ENCODE measurements at regions not wholly inside any gene's neighbourhood (a gene's known extent, or its start where the extent isn't known, plus 50 kb on each side); places are given as distances from the start of the nearest gene placed in this dataset.
A peak's percentile ranks its signal among the peaks of the same experiment; 100 is the strongest.

DNA sequence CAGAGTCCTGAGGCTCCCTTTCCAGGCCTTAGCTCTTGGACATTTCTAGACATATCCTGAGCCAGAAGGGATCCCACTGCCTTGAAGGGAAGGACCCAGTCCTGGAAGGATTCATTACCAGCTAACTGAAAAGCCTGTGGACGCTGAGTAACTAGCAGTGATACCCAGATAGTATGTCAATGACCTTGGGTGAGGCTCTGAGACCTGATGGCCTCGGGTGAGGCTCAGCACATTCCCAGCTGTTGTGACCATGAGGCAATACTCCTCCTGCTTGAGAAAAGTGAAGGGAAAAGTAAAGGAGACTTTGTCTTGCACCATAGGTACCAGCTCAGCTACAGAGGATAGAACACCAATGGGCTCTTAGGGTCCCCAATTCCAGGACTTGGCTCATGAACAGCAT, 268.1 kb downstream of the DKK2 start:
- DNase-seq, result no peak

DNA sequence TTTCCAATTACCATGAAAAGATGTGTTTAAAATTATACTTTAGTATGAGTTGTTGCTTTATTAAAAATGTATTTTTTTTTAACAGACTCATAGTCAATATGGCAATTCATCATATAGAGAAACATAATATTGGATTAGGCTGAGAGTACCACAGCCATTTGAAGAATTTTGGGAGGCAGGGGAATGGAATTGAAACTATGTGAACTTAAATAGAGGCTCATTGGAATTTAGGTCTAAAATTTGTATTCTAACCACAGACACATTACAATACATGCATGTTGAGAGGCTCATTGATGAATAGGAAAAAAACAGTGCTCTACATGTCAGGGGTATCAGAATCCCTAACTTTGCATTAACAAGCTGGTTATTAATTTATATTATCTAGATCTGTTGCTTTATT, 269.6 kb downstream of the DKK2 start:
- DNase-seq, result no peak

DNA sequence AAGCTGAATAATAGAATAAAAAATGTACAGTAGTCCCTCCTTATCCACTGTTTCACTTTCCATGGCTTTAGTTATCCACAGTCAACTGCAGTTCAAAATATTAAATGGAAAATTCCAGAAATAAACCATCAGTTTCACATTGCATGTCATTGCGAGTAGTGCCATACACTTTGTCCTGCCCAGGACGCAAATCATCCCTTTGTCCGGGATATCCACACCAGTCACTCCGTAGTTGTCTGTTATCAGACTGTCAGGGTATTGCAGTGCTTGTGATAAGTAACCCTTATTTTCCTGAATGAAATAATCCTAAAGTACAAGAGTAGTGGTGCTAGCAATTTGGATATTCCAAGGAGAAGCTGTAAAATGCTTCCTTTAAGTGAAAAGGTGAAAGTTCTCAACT, 271.3 kb downstream of the DKK2 start:
- no peak for DNase-seq

DNA sequence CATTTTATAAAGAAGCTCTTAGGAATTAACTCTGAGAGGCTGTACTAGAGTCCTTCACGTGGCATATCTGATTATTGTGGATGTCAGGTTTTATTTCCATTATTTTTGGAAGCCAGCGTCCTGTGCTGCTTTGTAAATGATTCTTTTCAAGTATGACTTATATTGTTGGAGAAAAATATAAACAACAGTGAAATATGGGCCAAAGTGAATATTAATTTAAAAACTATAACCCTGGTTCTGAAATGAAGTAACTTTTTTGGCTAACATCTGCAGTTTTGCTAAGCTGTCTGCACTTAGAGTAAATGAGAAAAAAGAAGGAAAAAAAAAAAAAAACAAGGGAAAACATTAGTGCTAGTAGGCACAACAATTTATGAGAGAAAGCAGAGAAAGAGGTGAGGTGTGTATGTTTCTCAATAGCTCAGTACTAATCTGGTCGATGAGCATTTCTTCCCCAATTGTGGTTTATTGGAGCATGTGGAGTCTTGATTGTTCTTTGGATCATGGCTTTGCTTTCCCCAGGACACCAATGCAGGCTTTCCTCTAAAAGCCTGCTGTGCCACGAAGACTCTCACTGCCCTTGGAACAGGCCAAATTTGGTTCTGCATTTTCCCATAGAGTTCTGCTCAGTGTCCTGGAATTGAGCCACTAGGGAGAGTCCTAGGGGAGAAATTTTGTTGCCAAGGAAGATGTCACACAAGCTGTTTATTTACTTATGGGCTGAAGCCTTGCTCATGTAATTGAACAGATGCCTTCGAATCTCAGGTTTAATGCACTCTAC, 273.3 kb downstream of the DKK2 start:
- DNase-seq, result peak in 1 of 56 donors; percentile 0

- no peak for DNase-seq
These were observed 282.7 kb downstream of the DKK2 start for GRCh38 chr4:106753426-106753825.

DNA sequence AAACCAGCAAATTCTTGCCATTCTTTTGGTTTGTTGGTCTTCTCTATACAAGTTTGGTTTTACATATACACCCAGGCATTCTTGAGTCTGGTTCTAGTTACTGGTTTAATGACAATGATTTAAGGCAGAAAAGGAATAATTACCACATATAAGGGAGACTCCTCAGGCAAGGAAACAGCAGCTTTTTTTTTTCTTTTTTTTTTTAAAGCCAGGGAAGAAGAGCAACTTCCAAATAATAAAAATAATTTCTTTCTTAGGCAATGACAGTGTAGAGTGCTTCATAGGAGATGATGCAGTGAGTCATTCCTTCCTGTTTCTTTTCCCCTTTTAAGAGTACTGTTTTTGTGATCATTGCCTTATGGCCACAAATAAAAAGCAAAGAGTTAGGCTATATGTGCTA, 289.7 kb downstream of the DKK2 start:
- no peak for DNase-seq

- no peak for DNase-seq
These were observed 298.0 kb downstream of the DKK2 start for GRCh38 chr4:106738121-106738520.

GRCh38 chr4:106718548-106718947, 317.6 kb downstream of the DKK2 start:
- no peak for DNase-seq

DNA sequence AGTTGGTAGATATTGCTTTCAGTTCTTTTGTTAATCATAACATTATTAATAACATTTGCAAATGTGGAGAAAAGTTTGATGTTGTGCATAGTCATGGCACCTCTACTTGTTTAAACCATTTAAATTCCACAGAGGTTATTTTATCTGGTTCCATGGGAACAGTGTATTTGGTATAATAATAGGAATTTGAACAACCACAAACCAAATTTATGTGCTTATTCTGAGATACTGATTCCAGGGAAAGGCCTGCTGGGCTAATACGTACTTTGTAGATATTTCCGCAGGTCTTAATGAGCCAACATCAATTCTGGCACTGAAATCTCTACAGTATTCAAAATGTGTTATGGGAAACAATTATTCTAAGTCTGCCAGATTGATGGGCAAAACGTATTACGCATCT, 319.0 kb downstream of the DKK2 start:
- DNase-seq, result no peak

DNA sequence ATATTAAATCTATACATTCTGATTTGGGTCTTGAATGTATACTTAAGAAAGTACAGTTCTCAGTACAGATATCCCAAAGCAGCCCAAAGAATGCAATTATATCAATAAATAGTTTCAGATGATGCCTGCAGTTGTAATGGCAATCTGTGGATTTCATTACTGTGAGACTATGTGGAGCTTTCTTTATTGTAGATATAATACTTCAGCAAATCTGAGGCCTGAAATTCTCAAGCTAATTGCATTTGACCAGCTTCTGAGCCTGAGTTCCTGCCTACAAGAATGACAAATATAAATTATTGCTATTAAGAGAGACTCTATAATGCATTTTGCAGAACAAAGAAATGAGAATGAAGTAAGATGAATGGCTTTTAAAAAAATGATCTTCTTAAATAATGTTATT, 320.3 kb downstream of the DKK2 start:
- no peak for DNase-seq

DNA sequence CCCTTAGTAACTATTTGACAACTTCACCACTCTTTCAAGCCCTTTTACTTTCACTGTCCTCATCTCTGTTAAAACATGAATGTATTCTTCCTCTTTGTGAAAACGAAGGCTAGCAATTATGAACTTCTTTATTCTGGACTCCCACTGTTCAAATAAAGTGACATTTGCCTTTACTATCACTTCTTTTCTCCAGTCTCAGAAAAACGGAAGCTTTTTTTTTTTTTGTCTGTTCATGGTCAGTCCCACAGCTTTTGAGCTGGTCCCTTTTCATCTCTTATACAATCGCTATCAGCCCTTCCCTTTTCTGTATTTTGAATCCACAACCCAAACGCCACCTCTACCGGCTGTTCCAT, 327.7 kb downstream of the DKK2 start:
- no peak for DNase-seq

- DNase-seq, result peak in 1 of 56 donors; percentile 1
These were observed 328.2 kb downstream of the DKK2 start for GRCh38 chr4:106707776-106708463.

DNA sequence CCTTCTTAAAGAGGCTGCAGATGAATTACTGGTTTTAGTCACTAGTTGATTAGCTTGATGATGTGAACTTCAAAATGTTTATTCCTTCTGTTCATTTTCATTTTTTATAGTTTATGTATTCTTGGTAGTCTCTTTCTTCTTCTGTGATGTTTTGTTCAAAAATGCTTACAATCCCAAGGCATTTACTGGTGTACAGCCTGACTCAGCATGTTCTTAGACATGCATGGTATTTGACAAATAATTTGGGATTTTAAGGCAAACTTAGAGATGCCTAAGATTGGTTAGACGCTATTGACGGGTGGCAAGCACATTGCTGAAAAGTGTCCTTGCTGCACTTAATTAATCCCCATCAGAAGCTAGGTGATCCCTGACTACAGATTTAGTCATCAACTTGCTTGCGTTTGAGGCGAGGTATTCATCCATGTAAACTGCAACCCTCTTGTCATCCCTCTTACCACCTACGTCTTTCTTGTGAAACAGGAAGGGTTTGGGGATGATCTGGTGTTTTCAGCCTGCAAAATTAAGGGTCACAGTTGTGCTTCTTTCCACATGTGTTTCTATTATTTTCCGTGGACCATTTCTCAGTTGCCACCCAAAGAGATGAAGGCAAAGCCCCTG, 331.8 kb downstream of the DKK2 start:
- DNase-seq, result no peak

GRCh38 chr4:106700321-106700720, 331.7 kb upstream of the GIMD1 start:
- no peak for DNase-seq

- no peak for DNase-seq
These were observed 330.1 kb upstream of the GIMD1 start for GRCh38 chr4:106698621-106699195.

DNA sequence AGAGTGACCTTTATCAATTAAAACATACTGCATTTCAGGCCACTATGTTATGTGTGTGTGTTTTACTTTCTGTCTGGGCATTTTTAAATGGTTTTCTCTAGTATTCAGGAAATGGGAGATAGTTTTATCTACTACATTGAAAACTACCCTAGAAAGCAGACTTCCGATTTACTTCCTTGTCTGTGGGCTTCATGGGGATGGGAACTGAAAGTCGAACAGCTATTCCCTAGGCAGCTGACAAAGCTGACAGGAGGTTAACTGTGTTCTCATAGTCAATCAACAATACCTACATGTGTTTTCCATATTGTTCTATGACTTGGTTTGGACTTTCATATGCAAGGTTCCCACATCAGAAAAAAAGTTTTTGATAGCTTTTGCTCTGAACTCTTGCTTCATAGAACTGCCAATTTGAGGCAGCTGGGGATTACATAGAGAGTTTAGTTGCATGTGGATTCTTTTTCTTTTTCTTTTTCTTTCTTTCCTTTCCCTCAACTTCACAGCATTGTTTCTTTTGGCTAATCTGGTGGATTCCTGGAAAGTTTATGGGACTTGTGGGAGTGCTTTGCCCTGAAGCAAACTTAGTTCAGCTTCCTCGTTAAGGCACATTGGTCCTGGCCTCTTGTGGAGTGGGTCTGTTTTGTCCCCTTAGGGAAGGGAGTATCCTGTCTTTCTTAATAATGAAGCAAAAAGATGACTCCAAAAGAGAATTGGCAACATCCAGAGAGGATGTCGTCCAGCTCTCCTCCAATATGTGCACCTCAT, 327.1 kb upstream of the GIMD1 start:
- no peak for DNase-seq

GRCh38 chr4:106694232-106694631, 325.7 kb upstream of the GIMD1 start:
- DNase-seq, result no peak

GRCh38 chr4:106691749-106692148, 323.2 kb upstream of the GIMD1 start:
- no peak for DNase-seq

DNA sequence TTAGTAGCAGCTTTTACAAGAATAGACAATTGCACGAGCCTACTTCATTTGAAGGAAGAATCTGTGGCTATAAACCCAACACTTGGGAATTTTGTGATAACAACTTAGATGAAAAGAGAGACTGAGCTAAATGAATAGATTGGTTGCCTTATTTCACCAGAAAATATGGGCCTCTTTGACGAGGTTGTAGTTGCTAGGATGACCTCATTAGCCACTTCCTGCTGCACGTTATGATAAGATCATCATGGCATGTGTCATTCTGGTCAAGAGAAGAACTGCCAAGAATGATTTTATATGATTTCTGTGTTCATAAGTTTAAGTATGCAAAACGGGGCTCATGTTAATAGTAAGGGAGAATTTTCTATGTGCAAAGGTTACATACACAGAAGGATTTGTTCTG, 321.9 kb upstream of the GIMD1 start:
- DNase-seq, result no peak

DNA sequence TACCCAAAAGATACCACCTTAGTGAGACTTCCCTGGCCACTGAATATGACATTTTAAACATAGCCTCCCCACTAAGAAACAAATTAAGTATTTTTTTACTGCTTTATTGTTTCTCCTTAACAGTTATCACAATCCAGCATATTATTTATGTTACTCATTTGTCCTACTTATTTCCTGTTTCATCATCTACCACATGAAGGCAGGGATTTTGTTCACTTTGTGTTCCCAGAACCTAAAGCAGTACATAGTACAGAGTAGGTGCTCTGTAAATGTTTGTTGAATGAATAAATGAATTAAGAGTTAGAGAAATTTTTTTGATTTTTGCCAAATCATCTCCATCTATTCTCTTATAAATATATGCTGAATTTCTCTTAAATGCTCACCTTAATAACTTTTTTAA, 318.4 kb upstream of the GIMD1 start:
- no peak for DNase-seq

- no peak for DNase-seq
These were observed 312.9 kb upstream of the GIMD1 start for GRCh38 chr4:106681381-106681921.
